ENCODE measurements at regions not wholly inside any gene's neighbourhood (a gene's known extent, or its start where the extent isn't known, plus 50 kb on each side); places are given as distances from the start of the nearest gene placed in this dataset.
"Not testable (repeated sequence)": the region's sequence is repeated elsewhere in the genome, so short reads cannot be mapped to it uniquely, and the experiment has no call there.

GRCh38 chr9:118692613-118693012, 676.6 kb downstream of the BRINP1 start:
- no peak for DNase-seq
- no peak for TF ChIP-seq CTCF (IDR thresholded peaks at IDR 0.05)
- TF ChIP-seq POLR2AphosphoS5 (IDR thresholded peaks at IDR 0.05) = peak in 2 of 4 donors; percentile 18 to 31
- Histone ChIP-seq H3K4me1 (no peaks in the 10 kb centered on the region), H3K9me3 (peaks cover 0 to 3% (median 0%) of the 10 kb centered on the region in 4 donors), H3K27me3 (no peaks in the 10 kb centered on the region), H3K27ac (no peak overlapping the region), H3K4me3 (no peak overlapping the region), H3K36me3 (no peaks in the 10 kb centered on the region)
- intact Hi-C loops (cut with DNase I) = no loop called here
- 64 to 66% methylated on average over 3 of the region's 3 CpGs for WGBS, 2 donors

GRCh38 chr9:118693645-118694044, 675.6 kb downstream of the BRINP1 start:
- Histone ChIP-seq H3K4me3 (no peak overlapping the region), H3K4me1 (no peaks in the 10 kb centered on the region), H3K36me3 (no peaks in the 10 kb centered on the region), H3K27ac (no peak overlapping the region), H3K9me3 (peaks cover 0 to 3% (median 0%) of the 10 kb centered on the region in 4 donors), H3K27me3 (no peaks in the 10 kb centered on the region)
- no peak for DNase-seq
- TF ChIP-seq CTCF (IDR thresholded peaks at IDR 0.05) (no peak), EP300 (IDR thresholded peaks at IDR 0.05) (no peak), POLR2AphosphoS5 (IDR thresholded peaks at IDR 0.05) (no peak), POLR2A (IDR thresholded peaks at IDR 0.05) (no peak)
- intact Hi-C loops (cut with DNase I) = no loop called here
- 46 to 52% methylated on average over 2 of the region's 2 CpGs for WGBS, 2 donors

- intact Hi-C loops (cut with DNase I); H3K4me1 ChIP-seq; H3K9me3 ChIP-seq; DNase-seq; H3K27ac ChIP-seq; H3K4me3 ChIP-seq; H3K36me3 ChIP-seq; H3K27me3 ChIP-seq: not testable (repeated sequence)
- WGBS, 2 donors = 90 to 95% methylated on average over 23 of the region's 23 CpGs
These were observed 674.0 kb downstream of the BRINP1 start for GRCh38 chr9:118695249-118695648.

- no peak overlapping the region for H3K27ac ChIP-seq
- no peak for DNase-seq
- no peaks in the 10 kb centered on the region for H3K9me3 ChIP-seq
- H3K4me1 ChIP-seq = no peaks in the 10 kb centered on the region
- intact Hi-C loops (cut with DNase I) = no loop called here
- H3K36me3 ChIP-seq = no peaks in the 10 kb centered on the region
- TF ChIP-seq POLR2A (IDR thresholded peaks at IDR 0.05) (no peak), CTCF (IDR thresholded peaks at IDR 0.05) (no peak), POLR2AphosphoS5 (IDR thresholded peaks at IDR 0.05) (no peak), EP300 (IDR thresholded peaks at IDR 0.05) (no peak)
- no peaks in the 10 kb centered on the region for H3K27me3 ChIP-seq
- no peak overlapping the region for H3K4me3 ChIP-seq
These were observed 667.2 kb downstream of the BRINP1 start for GRCh38 chr9:118701985-118702384.

GRCh38 chr9:118711843-118712242, 657.4 kb downstream of the BRINP1 start:
- H3K4me3 ChIP-seq = no peak overlapping the region
- 92 to 93% methylated on average over 1 of the region's 1 CpG for WGBS, 2 donors
- no peaks in the 10 kb centered on the region for H3K36me3 ChIP-seq
- no peaks in the 10 kb centered on the region for H3K9me3 ChIP-seq
- no peaks in the 10 kb centered on the region for H3K27me3 ChIP-seq
- intact Hi-C loops (cut with DNase I) = no loop called here
- no peaks in the 10 kb centered on the region for H3K4me1 ChIP-seq
- H3K27ac ChIP-seq = no peak overlapping the region
- no peak for TF ChIP-seq EP300 (IDR thresholded peaks at IDR 0.05)
- TF ChIP-seq POLR2A (IDR thresholded peaks at IDR 0.05) = no peak
- TF ChIP-seq CTCF (IDR thresholded peaks at IDR 0.05) = no peak
- TF ChIP-seq POLR2AphosphoS5 (IDR thresholded peaks at IDR 0.05) = no peak
- DNase-seq = no peak
